GM19035 (cell line): ENCODE measurements at regions not wholly inside any gene's neighbourhood (a gene's known extent, or its start where the extent isn't known, plus 50 kb on each side); places are given as distances from the start of the nearest gene placed in this dataset.

Experiments used
- ATAC-seq: cut with Tn5 transposase; IDR thresholded peaks from one replicate; pipeline ENCODE4 v1.9.1; 2021; ENCODE audit not compliant: unreplicated experiment

DNA sequence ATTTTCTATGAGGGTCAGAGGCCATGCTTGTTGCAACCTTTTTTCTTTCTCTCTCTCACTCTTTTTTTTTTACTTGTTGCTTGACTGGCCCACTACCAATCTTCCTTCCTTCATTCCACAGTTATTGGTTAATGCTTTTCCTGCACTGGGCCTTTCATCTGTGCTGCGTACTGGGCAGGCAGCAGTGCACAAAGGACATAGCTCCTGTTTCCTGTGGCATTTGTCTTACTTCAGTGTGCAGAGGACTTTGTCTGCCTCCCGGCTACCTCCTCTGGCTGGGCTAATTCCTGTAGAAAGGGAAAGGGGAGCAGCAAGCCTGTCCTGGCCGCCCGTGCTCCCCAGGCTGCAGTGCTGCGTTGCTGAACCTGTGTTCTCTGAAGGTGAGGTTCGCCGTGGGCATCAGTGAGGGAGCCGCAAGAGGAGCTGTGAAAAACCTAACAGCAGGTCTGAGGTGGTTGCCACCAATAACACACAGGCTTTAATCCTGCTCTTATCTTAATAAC, 93.7 kb upstream of the RGMA start:
- ATAC-seq, result no peak

DNA sequence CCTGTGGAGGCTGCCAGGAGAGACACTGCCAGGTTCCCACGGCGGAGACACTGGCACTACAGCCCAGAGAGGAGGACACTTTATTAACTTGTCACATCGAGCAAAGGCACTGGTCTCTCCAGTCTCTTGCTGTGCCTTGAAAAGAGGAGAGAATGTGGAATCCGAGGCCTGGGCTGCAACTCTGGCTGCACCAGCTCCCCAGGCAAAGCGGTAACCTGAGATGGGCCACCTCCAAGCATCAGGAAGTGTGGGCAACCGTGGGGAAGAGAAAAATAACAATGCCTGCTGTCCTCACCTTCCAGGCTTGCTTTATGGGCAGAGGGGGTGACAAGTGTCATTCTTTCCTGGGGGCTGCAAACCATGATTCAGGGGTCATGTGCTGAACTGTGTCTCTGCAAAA, 91.6 kb upstream of the RGMA start:
- ATAC-seq, result no peak

- no peak for ATAC-seq
Measured at GRCh38 chr15:93180128-93180527, 91.1 kb upstream of the RGMA start.

- no peak for ATAC-seq
Measured at GRCh38 chr15:93179700-93180102, 90.7 kb upstream of the RGMA start.

DNA sequence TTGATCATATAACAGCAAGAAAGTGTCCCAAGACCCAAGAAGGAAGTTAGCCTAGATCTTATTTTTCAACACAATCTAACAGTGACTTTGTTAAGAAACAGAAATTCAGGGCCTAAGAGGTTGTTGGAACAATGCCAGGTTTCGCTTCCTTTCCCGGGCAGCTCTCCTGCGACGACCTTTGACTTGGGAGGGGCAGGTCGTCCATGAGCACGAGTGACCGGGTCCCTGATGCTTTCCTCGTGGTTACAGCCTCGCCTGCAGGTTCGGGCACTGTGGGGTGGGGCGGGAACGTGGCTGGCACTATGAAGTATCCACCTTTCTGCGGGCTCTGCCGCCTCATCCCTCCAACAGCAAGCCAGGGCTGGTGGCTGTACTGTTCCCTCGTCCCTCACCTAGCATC, 90.1 kb upstream of the RGMA start:
- no peak for ATAC-seq

GRCh38 chr15:93178371-93178770, 89.4 kb upstream of the RGMA start:
- no peak for ATAC-seq

DNA sequence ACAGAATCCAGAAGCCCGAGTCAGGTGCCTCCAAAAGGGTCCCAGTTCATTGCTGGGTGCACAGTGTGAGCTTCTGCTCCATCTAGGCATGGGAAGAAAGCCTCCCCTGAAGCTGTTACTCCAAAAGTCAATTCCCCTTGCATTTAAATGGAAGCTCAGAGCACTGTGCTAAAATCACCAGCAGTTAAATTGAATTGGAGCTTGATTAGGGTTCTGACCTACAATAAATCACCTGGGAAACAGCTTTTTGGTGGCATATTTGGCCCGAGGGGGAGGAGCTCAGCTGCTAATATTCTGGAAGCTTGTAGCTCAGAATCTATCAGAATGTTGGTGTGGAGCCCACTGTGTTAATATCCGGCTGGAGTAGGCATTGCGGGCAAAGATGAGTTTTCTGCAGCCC, 87.1 kb upstream of the RGMA start:
- ATAC-seq, result no peak

DNA sequence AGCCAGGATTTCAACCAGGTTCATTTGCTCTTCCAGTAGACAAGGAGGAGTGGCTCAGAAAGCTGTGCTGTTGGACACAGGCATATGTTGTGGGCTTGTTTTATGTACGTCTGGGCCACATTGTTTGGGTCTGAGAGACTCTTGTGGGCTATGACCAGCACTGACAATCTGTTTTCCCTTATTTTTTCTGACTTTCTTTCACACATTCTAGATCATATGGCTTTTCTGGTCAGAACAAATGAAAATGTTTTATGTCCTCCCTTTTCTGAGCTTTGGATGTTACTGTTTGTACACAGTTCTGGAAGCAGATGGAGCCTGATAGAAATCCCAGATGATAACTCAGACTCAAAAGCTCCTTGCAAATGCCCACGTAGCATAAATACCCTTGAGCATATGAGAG, 85.8 kb upstream of the RGMA start:
- no peak for ATAC-seq

- no peak for ATAC-seq
Measured at GRCh38 chr15:93173369-93173768, 84.4 kb upstream of the RGMA start.

DNA sequence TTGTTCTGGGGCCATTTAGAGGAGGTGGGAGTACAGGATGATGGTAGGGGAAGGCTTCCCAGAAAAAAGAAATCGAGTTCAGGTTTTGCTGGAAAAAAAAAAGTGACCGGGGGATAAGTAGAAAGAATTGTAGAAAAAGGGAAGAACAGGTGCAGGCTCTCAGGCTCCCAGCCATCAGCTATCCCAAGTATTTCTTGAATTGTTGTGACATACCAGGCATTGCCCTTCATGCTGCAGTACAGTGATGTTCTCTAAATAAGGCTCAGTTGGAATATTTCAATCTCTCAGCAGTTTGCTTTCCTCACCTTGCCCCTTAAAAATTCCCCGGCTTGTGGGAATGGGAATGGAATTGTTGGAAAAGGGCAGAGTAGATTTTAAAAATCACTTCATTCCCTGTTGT, 82.5 kb upstream of the RGMA start:
- ATAC-seq, result no peak

- ATAC-seq, result no peak
Measured at GRCh38 chr15:93170329-93170728, 81.3 kb upstream of the RGMA start.

- no peak for ATAC-seq
Measured at GRCh38 chr15:93168910-93169309, 79.9 kb upstream of the RGMA start.

GRCh38 chr15:93167291-93167690, 78.3 kb upstream of the RGMA start:
- no peak for ATAC-seq

GRCh38 chr15:93166675-93167074, 77.7 kb upstream of the RGMA start:
- no peak for ATAC-seq

DNA sequence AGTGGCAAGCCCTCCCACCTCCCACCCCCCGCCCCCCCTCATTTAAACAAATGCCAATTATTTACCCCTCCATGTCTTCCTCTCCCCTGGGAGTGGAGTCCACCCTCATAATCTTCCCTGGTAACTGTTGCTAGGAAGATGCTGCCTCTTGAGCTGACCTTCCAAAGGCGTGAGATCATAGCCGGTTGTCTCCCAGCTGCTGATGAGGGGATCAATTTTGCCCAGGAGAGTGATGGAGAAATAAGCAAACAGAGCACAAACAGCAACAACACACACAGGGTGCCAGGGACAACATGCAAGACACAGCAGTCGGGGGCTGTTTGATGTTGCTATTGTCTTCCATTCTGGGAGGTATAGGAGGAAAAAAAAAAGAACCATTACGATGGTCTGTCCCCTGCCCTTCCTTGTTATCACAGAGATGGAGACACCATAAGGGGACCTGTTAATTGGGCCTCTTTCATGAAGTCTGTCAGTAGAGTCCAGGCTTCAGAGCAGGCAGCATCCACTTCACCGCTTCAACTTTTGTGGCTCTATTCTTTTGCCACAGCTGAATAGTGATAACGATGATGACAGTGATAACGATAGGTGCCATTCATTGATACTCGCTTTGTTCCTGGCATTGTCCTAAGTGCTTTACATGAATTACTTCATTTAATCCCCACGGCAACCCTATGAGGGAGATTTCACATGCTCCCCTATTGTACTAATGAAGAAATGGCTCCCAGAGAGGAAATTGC, 76.9 kb upstream of the RGMA start:
- no peak for ATAC-seq

GRCh38 chr15:93164409-93164808, 75.4 kb upstream of the RGMA start:
- no peak for ATAC-seq

- no peak for ATAC-seq
Measured at GRCh38 chr15:93162560-93162959, 73.5 kb upstream of the RGMA start.

DNA sequence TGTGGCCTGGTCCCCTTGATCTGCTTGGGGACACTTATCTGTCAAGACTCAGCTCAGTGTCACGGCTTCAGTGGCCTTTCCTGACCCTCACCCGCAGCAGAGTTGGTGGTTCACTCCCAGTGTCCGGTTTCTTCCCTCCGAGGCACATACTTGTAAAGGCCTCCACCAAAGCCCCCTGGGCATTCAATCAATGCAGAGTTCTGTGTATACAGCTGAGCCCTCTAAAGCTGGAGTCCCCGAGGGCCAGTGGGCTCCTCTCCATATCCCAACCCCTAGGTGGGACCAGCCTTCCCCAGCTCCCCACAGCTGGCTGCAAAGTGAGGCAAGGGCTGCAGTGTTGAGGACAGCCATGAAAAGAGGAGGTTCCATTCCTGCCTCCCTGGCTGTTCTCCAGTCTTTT, 70.9 kb upstream of the RGMA start:
- no peak for ATAC-seq

DNA sequence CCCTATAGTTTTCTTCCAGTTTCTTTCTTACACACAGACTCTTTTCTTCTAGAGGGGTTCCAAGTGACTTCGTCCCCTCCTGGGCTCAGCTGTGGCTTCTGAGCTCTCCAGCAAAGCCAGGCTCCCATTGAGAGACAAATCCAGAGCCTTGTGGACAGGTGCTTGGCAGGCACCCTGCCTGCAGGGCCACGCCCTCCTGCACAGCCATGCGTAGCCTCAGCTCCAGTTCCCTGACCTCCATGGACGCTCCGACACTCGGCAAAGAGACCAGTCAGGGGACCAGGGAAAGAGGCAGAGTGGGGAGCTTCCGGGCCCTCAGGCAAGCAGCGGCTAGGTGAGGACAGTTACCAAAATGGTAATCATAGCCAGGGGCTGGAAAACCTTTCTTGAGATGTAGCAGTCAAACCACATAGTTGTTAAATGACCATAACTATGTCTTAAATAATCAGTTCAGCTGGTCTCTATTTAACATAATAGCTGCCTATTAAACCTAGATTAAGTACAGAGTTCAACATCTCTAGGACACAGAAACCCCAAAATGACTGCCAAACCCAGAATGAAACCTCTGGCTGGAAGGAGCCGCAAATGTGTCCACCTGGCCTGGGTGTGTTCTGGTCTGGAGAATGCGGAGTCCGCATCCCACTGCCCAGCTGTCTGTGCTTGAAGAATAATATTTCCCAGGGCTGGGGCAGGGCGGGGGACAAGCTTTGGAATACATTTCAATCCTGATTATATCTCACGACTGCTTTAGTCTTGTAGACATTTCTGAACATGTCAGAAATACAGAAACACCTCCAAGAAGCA, 69.3 kb upstream of the RGMA start:
- no peak for ATAC-seq

DNA sequence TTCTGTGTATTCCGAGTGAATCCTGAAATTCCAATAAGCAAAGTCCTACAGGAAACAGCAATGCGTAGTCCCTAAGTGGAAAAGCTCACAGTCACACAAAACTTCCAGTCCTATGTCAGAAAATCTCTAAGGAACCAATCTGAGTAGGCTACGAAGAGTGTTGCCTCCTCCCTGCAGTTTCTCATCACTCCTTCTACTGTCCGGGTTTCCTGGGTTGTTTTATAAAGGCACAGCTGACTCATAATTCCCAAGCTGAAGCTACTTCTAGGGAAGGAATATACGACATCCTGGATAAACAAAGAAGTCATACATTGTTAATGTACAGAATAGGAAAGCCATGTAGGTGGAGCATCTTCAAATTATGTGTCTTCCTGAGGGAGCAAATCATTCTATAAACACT, 65.7 kb upstream of the RGMA start:
- ATAC-seq, result no peak

DNA sequence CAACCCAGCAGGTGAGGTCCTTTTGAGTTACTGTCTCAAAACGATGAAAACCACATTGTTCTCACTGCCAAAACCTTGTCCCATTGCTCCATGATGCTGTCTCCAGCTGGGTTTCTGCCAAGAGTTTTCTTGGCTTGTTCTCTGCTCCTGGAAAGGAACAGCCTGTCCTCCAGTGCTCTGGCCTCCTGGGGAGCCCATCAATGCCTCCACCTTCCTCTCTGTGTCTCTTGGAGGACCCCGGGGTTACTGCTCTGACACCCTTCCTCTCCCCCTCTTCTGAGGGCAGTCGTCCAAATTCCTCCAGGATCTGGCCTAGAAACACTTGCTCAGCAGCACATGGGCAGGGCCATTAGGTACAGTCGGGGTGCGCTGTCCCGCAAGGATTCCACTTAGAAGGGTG, 63.9 kb upstream of the RGMA start:
- ATAC-seq, result no peak

DNA sequence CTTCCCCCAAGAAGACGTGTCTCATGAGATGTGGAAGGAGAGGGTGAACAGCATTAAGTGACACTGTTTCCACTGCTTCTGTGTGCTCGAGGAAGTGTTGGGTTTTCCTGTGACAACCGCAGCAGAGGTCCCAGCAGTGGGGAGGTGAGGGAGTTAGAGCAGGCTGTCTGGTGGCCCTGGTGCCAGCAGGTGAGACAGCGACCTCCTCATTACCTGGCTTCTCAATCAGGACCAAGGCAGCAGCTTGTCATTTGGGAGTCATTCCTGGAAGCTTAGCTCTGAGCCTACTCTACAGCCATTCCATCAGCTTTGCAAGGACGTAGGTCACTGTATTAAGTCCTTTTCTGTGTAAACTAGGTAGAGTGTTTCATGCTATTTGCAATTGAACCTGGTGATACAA, 63.3 kb upstream of the RGMA start:
- no peak for ATAC-seq
